SK-N-SH treated with all-trans-retinoic acid at 6 μM for 48 hours (cell line): ENCODE measurements at regions not wholly inside any gene's neighbourhood (a gene's known extent, or its start where the extent isn't known, plus 50 kb on each side); places are given as distances from the start of the nearest gene placed in this dataset.

Source experiments
- ATAC-seq: fragments of 200-7000 bp; cut with Tn5 transposase; 3 replicates; pipeline ENCODE4 v1.9.1; 2020; ENCODE audit warnings: mild to moderate bottlenecking, moderate library complexity
- ARNTL ChIP-seq: fragments of 450-650 bp; formaldehyde crosslinking; IDR thresholded peaks from 2 replicates; pipeline ENCODE4 v1.5.0; 2020; ENCODE audit warnings: low read depth, mild to moderate bottlenecking, moderate library complexity, borderline replicate concordance
- CREB5 ChIP-seq: fragments of 250-450 bp; sonication (Bioruptor Pico); IDR thresholded peaks from 2 replicates; pipeline ENCODE4 v1.5.1; 2020; ENCODE audit warnings: low read depth, mild to moderate bottlenecking, moderate library complexity
- CSDC2 ChIP-seq: fragments of 250-450 bp; sonication (Bioruptor Pico); IDR thresholded peaks from 2 replicates; pipeline ENCODE4 v1.5.0; 2020; ENCODE audit warnings: mild to moderate bottlenecking, moderate library complexity
- ESRRG ChIP-seq: fragments of 250-450 bp; sonication (Bioruptor Pico); IDR thresholded peaks from 2 replicates; pipeline ENCODE4 v1.6.1; 2021; ENCODE audit warnings: mild to moderate bottlenecking
- GLIS3 ChIP-seq: fragments of 250-450 bp; sonication (Bioruptor Pico); IDR thresholded peaks from 2 replicates; pipeline ENCODE4 v1.5.0; 2020; ENCODE audit warnings: mild to moderate bottlenecking, moderate library complexity
- ISL1 ChIP-seq: fragments of 250-450 bp; sonication (Bioruptor Pico); IDR thresholded peaks from 2 replicates; pipeline ENCODE4 v2.1.2; 2022; ENCODE audit warnings: mild to moderate bottlenecking, moderate library complexity
- OSR1 ChIP-seq: fragments of 250-450 bp; sonication (Bioruptor Pico); IDR thresholded peaks from 2 replicates; pipeline ENCODE4 v1.8.0; 2022; ENCODE audit warnings: moderate library complexity, mild to moderate bottlenecking, inconsistent platforms
- PPARA ChIP-seq: fragments of 250-450 bp; sonication (Bioruptor Pico); IDR thresholded peaks from 2 replicates; pipeline ENCODE4 v1.5.0; 2020; ENCODE audit warnings: mild to moderate bottlenecking, borderline replicate concordance
- SNAI2 ChIP-seq: fragments of 250-450 bp; sonication (Bioruptor Pico); IDR thresholded peaks from 2 replicates; pipeline ENCODE4 v1.5.0; 2020; ENCODE audit warnings: mild to moderate bottlenecking, moderate library complexity
- TCF4 ChIP-seq: fragments of 250-450 bp; sonication (Bioruptor Pico); IDR thresholded peaks from 2 replicates; pipeline ENCODE4 v1.8.0; 2021; ENCODE audit warnings: mild to moderate bottlenecking, moderate library complexity, borderline replicate concordance
- TOX ChIP-seq: fragments of 250-450 bp; sonication (Bioruptor Pico); IDR thresholded peaks from 2 replicates; pipeline ENCODE4 v1.8.0; 2021; ENCODE audit warnings: mild to moderate bottlenecking, moderate library complexity, borderline replicate concordance
- ZC3H10 ChIP-seq: fragments of 250-450 bp; sonication (Bioruptor Pico); IDR thresholded peaks from 2 replicates; pipeline ENCODE4 v1.5.1; 2021; ENCODE audit warnings: mild to moderate bottlenecking, moderate library complexity
- ZFP3 ChIP-seq: fragments of 250-450 bp; sonication (Bioruptor Pico); IDR thresholded peaks from 2 replicates; pipeline ENCODE4 v1.5.0; 2020; ENCODE audit warnings: mild to moderate bottlenecking, moderate library complexity
- ZFP30 ChIP-seq: fragments of 450-650 bp; formaldehyde crosslinking; IDR thresholded peaks from 2 replicates; pipeline ENCODE4 v1.5.0; 2022; ENCODE audit warnings: mild to moderate bottlenecking, moderate library complexity
- ZNF565 ChIP-seq: fragments of 450-650 bp; formaldehyde crosslinking; conservative IDR thresholded peaks from 2 replicates; pipeline ENCODE4 v1.5.0; 2020; ENCODE audit warnings: low read depth, mild to moderate bottlenecking, moderate library complexity
- ZNF8 ChIP-seq: fragments of 450-650 bp; formaldehyde crosslinking; IDR thresholded peaks from 2 replicates; pipeline ENCODE4 v1.5.0; 2020; ENCODE audit warnings: mild to moderate bottlenecking, moderate library complexity
- TF ChIP-seq, protein P1 (sequence below): fragments of 250-450 bp; sonication (Bioruptor Pico); IDR thresholded peaks from 2 replicates; pipeline ENCODE4 v1.5.0; 2020; ENCODE audit warnings: mild to moderate bottlenecking, moderate library complexity
- TF ChIP-seq, protein P2 (sequence below): fragments of 250-450 bp; sonication (Bioruptor Pico); IDR thresholded peaks from 2 replicates; pipeline ENCODE4 v1.5.1; 2021; ENCODE audit warnings: mild to moderate bottlenecking, moderate library complexity
- TF ChIP-seq, protein P3 (sequence below): fragments of 250-450 bp; sonication (Bioruptor Pico); IDR thresholded peaks from 2 replicates; pipeline ENCODE4 v1.8.0; 2021; ENCODE audit warnings: low read depth, mild to moderate bottlenecking, moderate library complexity, borderline replicate concordance

DNA sequence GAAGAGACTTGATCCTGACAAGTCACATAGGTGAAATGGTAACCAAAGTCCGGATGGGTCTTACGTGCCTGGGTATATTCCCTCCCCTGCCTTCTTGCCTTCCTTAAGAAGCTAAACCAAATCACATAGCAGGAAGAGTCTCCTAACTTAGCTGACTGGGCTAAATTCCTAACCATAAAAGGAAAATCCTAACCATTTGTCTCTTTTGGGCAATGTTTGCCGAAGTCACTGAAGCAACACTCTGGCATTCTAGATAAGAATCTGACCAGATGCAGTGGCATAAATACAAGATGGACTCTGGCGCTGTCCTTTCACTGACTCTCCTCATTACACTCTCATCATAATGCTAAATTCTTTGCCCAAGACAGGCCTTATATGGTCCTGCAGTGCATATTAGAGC, 625.5 kb upstream of the RORB start:
- TF ChIP-seq ISL1 (no peak), CREB5 (CRISPR knock-in tag) (no peak), CSDC2 (CRISPR knock-in tag) (no peak), ZC3H10 (CRISPR knock-in tag) (no peak), ZFP3 (CRISPR knock-in tag) (no peak), PPARA (no peak), TOX (CRISPR knock-in tag) (no peak), ZNF8 (CRISPR knock-in tag) (no peak), OSR1 (no peak), ZNF565 (CRISPR knock-in tag) (no peak), ZFP30 (CRISPR knock-in tag) (no peak), SNAI2 (no peak), ESRRG (CRISPR knock-in tag) (no peak)
- TF ChIP-seq, protein P1, sequence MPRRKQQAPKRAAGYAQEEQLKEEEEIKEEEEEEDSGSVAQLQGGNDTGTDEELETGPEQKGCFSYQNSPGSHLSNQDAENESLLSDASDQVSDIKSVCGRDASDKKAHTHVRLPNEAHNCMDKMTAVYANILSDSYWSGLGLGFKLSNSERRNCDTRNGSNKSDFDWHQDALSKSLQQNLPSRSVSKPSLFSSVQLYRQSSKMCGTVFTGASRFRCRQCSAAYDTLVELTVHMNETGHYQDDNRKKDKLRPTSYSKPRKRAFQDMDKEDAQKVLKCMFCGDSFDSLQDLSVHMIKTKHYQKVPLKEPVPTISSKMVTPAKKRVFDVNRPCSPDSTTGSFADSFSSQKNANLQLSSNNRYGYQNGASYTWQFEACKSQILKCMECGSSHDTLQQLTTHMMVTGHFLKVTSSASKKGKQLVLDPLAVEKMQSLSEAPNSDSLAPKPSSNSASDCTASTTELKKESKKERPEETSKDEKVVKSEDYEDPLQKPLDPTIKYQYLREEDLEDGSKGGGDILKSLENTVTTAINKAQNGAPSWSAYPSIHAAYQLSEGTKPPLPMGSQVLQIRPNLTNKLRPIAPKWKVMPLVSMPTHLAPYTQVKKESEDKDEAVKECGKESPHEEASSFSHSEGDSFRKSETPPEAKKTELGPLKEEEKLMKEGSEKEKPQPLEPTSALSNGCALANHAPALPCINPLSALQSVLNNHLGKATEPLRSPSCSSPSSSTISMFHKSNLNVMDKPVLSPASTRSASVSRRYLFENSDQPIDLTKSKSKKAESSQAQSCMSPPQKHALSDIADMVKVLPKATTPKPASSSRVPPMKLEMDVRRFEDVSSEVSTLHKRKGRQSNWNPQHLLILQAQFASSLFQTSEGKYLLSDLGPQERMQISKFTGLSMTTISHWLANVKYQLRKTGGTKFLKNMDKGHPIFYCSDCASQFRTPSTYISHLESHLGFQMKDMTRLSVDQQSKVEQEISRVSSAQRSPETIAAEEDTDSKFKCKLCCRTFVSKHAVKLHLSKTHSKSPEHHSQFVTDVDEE (CRISPR knock-in tag): no peak
- TF ChIP-seq, protein P2, sequence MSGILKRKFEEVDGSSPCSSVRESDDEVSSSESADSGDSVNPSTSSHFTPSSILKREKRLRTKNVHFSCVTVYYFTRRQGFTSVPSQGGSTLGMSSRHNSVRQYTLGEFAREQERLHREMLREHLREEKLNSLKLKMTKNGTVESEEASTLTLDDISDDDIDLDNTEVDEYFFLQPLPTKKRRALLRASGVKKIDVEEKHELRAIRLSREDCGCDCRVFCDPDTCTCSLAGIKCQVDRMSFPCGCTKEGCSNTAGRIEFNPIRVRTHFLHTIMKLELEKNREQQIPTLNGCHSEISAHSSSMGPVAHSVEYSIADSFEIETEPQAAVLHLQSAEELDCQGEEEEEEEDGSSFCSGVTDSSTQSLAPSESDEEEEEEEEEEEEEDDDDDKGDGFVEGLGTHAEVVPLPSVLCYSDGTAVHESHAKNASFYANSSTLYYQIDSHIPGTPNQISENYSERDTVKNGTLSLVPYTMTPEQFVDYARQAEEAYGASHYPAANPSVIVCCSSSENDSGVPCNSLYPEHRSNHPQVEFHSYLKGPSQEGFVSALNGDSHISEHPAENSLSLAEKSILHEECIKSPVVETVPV (CRISPR knock-in tag): no peak
- TF ChIP-seq, all 23 proteins: peak for 0
- ATAC-seq: no peak

- ATAC-seq: no peak
- no peak for TF ChIP-seq PPARA
- TF ChIP-seq ARNTL (CRISPR knock-in tag): no peak
- TF ChIP-seq ZNF8 (CRISPR knock-in tag): no peak
- TF ChIP-seq SNAI2: no peak
- TF ChIP-seq, protein P2 (CRISPR knock-in tag): no peak
- no peak for TF ChIP-seq ZFP30 (CRISPR knock-in tag)
- no peak for TF ChIP-seq TCF4 (CRISPR knock-in tag)
- no peak for TF ChIP-seq ZNF565 (CRISPR knock-in tag)
- TF ChIP-seq, protein P1 (CRISPR knock-in tag): no peak
- TF ChIP-seq ESRRG (CRISPR knock-in tag): no peak
- TF ChIP-seq, protein P3, sequence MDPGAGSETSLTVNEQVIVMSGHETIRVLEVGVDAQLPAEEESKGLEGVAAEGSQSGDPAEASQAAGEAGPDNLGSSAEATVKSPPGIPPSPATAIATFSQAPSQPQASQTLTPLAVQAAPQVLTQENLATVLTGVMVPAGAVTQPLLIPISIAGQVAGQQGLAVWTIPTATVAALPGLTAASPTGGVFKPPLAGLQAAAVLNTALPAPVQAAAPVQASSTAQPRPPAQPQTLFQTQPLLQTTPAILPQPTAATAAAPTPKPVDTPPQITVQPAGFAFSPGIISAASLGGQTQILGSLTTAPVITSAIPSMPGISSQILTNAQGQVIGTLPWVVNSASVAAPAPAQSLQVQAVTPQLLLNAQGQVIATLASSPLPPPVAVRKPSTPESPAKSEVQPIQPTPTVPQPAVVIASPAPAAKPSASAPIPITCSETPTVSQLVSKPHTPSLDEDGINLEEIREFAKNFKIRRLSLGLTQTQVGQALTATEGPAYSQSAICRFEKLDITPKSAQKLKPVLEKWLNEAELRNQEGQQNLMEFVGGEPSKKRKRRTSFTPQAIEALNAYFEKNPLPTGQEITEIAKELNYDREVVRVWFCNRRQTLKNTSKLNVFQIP (CRISPR knock-in tag): no peak
- TF ChIP-seq GLIS3 (CRISPR knock-in tag): no peak
- TF ChIP-seq OSR1: no peak
- TF ChIP-seq ZC3H10 (CRISPR knock-in tag): no peak
- TF ChIP-seq CSDC2 (CRISPR knock-in tag): no peak
- TF ChIP-seq ZFP3 (CRISPR knock-in tag): no peak
Observed at GRCh38 chr9:73872701-73873100, 624.4 kb upstream of the RORB start.
